Osteoblast (primary cell): ENCODE measurements at regions not wholly inside any gene's neighbourhood (a gene's known extent, or its start where the extent isn't known, plus 50 kb on each side); places are given as distances from the start of the nearest gene placed in this dataset.

Source experiments
- DNase-seq: peaks from one replicate; pipeline ENCODE4 v3.0.0; 2011; ENCODE audit warnings: low spot score, mixed read lengths; ENCODE audit not compliant: insufficient read length; ENCODE audit errors: missing footprints
- H2AFZ ChIP-seq: 2 replicates; pipeline ENCODE4 v1.6.0; 2011; ENCODE audit warnings: mild to moderate bottlenecking, low read length
- H3K27ac ChIP-seq: 2 replicates; pipeline ENCODE4 v1.5.1; 2011; ENCODE audit warnings: mild to moderate bottlenecking, low read depth, low read length, moderate library complexity
- H3K27me3 ChIP-seq: 2 replicates; pipeline ENCODE4 v1.6.0; 2012; ENCODE audit warnings: mild to moderate bottlenecking, control low read depth, inconsistent platforms, low read length, moderate library complexity; ENCODE audit not compliant: insufficient read depth
- H3K36me3 ChIP-seq: 2 replicates; pipeline ENCODE4 v1.5.1; 2011; ENCODE audit warnings: mild to moderate bottlenecking, low read length, control low read depth, moderate library complexity; ENCODE audit not compliant: insufficient read depth
- H3K4me1 ChIP-seq: 2 replicates; pipeline ENCODE4 v1.5.1; 2011; ENCODE audit warnings: mild to moderate bottlenecking, low read length, control low read depth, moderate library complexity; ENCODE audit not compliant: insufficient read depth
- H3K4me2 ChIP-seq: 2 replicates; pipeline ENCODE4 v1.6.0; 2011; ENCODE audit warnings: mild to moderate bottlenecking, low read length; ENCODE audit not compliant: insufficient read depth
- H3K4me3 ChIP-seq: fragments of 200-600 bp; sonication (generic); 3 replicates; pipeline ENCODE4 v1.5.1; 2012; ENCODE audit warnings: mild to moderate bottlenecking, low read length, inconsistent platforms; ENCODE audit not compliant: insufficient read depth
- H3K79me2 ChIP-seq: 2 replicates; pipeline ENCODE4 v1.6.0; 2012; ENCODE audit warnings: mild to moderate bottlenecking, low read length, control low read depth, inconsistent platforms; ENCODE audit not compliant: insufficient read depth
- H3K9me3 ChIP-seq: 2 replicates; pipeline ENCODE4 v1.5.1; 2011; ENCODE audit warnings: low read depth, low read length, control low read depth
- H4K20me1 ChIP-seq: 2 replicates; pipeline ENCODE4 v1.6.0; 2012; ENCODE audit warnings: mild to moderate bottlenecking, low read length, control low read depth; ENCODE audit not compliant: insufficient read depth
- CTCF ChIP-seq: IDR thresholded peaks from 2 replicates; pipeline ENCODE4 v1.5.1; 2011; ENCODE audit warnings: mild to moderate bottlenecking, low read depth, low read length, moderate library complexity; ENCODE audit errors: extremely low read depth

GRCh38 chr4:124583797-124584196 is 128.7 kb downstream of the ANKRD50 start:
- no peaks in the 10 kb centered on the region for H3K9me3 ChIP-seq
- H3K79me2 ChIP-seq, result no peaks in the 10 kb centered on the region
- no peak overlapping the region for H3K4me3 ChIP-seq
- H4K20me1 ChIP-seq, result no peaks in the 10 kb centered on the region
- H2AFZ ChIP-seq, result no peak overlapping the region
- H3K27me3 ChIP-seq, result no peaks in the 10 kb centered on the region
- no peaks in the 10 kb centered on the region for H3K4me1 ChIP-seq
- H3K36me3 ChIP-seq, result no peaks in the 10 kb centered on the region
- DNase-seq, result no peak
- H3K27ac ChIP-seq, result no peak overlapping the region
- TF ChIP-seq CTCF, result no peak
- H3K4me2 ChIP-seq, result no peak overlapping the region

- no peak overlapping the region for H3K4me2 ChIP-seq
- H3K79me2 ChIP-seq, result no peaks in the 10 kb centered on the region
- no peak overlapping the region for H2AFZ ChIP-seq
- no peaks in the 10 kb centered on the region for H4K20me1 ChIP-seq
- no peaks in the 10 kb centered on the region for H3K4me1 ChIP-seq
- no peaks in the 10 kb centered on the region for H3K27me3 ChIP-seq
- H3K36me3 ChIP-seq, result no peaks in the 10 kb centered on the region
- H3K27ac ChIP-seq, result no peak overlapping the region
- no peak for DNase-seq
- TF ChIP-seq CTCF, result no peak
- no peaks in the 10 kb centered on the region for H3K9me3 ChIP-seq
- no peak overlapping the region for H3K4me3 ChIP-seq
Measured at GRCh38 chr4:124589786-124590185, 122.7 kb downstream of the ANKRD50 start.

GRCh38 chr4:124590480-124590879 is 122.1 kb downstream of the ANKRD50 start:
- H4K20me1 ChIP-seq, result no peaks in the 10 kb centered on the region
- H3K4me3 ChIP-seq, result no peak overlapping the region
- no peaks in the 10 kb centered on the region for H3K79me2 ChIP-seq
- H3K4me1 ChIP-seq, result no peaks in the 10 kb centered on the region
- no peaks in the 10 kb centered on the region for H3K36me3 ChIP-seq
- no peak for DNase-seq
- H2AFZ ChIP-seq, result no peak overlapping the region
- H3K27me3 ChIP-seq, result no peaks in the 10 kb centered on the region
- no peak for TF ChIP-seq CTCF
- H3K4me2 ChIP-seq, result no peak overlapping the region
- no peak overlapping the region for H3K27ac ChIP-seq
- no peaks in the 10 kb centered on the region for H3K9me3 ChIP-seq

- Histone ChIP-seq H4K20me1 (no peaks in the 10 kb centered on the region), H2AFZ (no peak overlapping the region), H3K36me3 (no peaks in the 10 kb centered on the region), H3K79me2 (no peaks in the 10 kb centered on the region), H3K27ac (no peak overlapping the region), H3K9me3 (no peaks in the 10 kb centered on the region), H3K4me2 (no peak overlapping the region), H3K4me1 (no peaks in the 10 kb centered on the region), H3K4me3 (no peak overlapping the region), H3K27me3 (no peaks in the 10 kb centered on the region)
- TF ChIP-seq CTCF, result no peak
- no peak for DNase-seq
Measured at GRCh38 chr4:124591637-124592036, 120.9 kb downstream of the ANKRD50 start.
